GM19328 (cell line): ENCODE measurements at regions not wholly inside any gene's neighbourhood (a gene's known extent, or its start where the extent isn't known, plus 50 kb on each side); places are given as distances from the start of the nearest gene placed in this dataset.
"Not testable (repeated sequence)": the region's sequence is repeated elsewhere in the genome, so short reads cannot be mapped to it uniquely, and the experiment has no call there.

ENCODE experiments used
- ATAC-seq: cut with Tn5 transposase; IDR thresholded peaks from one replicate; pipeline ENCODE4 v1.9.1; 2021; ENCODE audit warnings: mild to moderate bottlenecking, moderate library complexity; ENCODE audit not compliant: unreplicated experiment

GRCh38 chr10:25707976-25708671, 225.9 kb upstream of the MYO3A start:
- ATAC-seq = no peak

GRCh38 chr10:25713894-25714240, 220.2 kb upstream of the MYO3A start:
- ATAC-seq = no peak

- no peak for ATAC-seq
Measured at GRCh38 chr10:25724241-25724640, 209.8 kb upstream of the MYO3A start.

GRCh38 chr10:25725917-25726716, 207.9 kb upstream of the MYO3A start:
- ATAC-seq = peak; percentile 83

- no peak for ATAC-seq
Measured at GRCh38 chr10:25738776-25739175, 195.3 kb upstream of the MYO3A start.

- no peak for ATAC-seq
Measured at GRCh38 chr10:25743832-25744231, 190.2 kb upstream of the MYO3A start.

- no peak for ATAC-seq
Measured at GRCh38 chr10:25744574-25744973, 189.5 kb upstream of the MYO3A start.

GRCh38 chr10:25745976-25746375, 188.1 kb upstream of the MYO3A start:
- ATAC-seq = no peak

- no peak for ATAC-seq
Measured at GRCh38 chr10:25747084-25747483, 186.9 kb upstream of the MYO3A start.

GRCh38 chr10:25748509-25748908, 185.5 kb upstream of the MYO3A start:
- no peak for ATAC-seq

GRCh38 chr10:25753776-25754175, 180.3 kb upstream of the MYO3A start:
- ATAC-seq = no peak

- not testable (repeated sequence) for ATAC-seq
Measured at GRCh38 chr10:25755874-25756273, 178.2 kb upstream of the MYO3A start.

- ATAC-seq = no peak
Measured at GRCh38 chr10:25756784-25757183, 177.2 kb upstream of the MYO3A start.

GRCh38 chr10:25758041-25758457, 176.0 kb upstream of the MYO3A start:
- no peak for ATAC-seq

GRCh38 chr10:25758511-25758910, 175.5 kb upstream of the MYO3A start:
- no peak for ATAC-seq

GRCh38 chr10:25761937-25762336, 172.1 kb upstream of the MYO3A start:
- no peak for ATAC-seq

- ATAC-seq = no peak
Measured at GRCh38 chr10:25766213-25766612, 167.8 kb upstream of the MYO3A start.

- ATAC-seq = no peak
Measured at GRCh38 chr10:25766687-25767221, 167.3 kb upstream of the MYO3A start.

GRCh38 chr10:25768167-25768566, 165.9 kb upstream of the MYO3A start:
- ATAC-seq = no peak

- no peak for ATAC-seq
Measured at GRCh38 chr10:25778646-25779045, 155.4 kb upstream of the MYO3A start.

GRCh38 chr10:25786161-25786560, 147.9 kb upstream of the MYO3A start:
- ATAC-seq = no peak

- no peak for ATAC-seq
Measured at GRCh38 chr10:25786899-25787298, 147.1 kb upstream of the MYO3A start.
